SK-N-SH (cell line): ENCODE measurements at regions not wholly inside any gene's neighbourhood (a gene's known extent, or its start where the extent isn't known, plus 50 kb on each side); places are given as distances from the start of the nearest gene placed in this dataset.

Source experiments
- EP300 ChIP-seq, 2 experiments: IDR thresholded peaks; 2 replicates each; pipeline versions ENCODE4 v1.4.0 to v1.6.1; 2012; ENCODE audit warnings: borderline replicate concordance in 1 of 2, low read depth in 1 of 2, low read length in 1 of 2
- EZH2phosphoT487 ChIP-seq: fragments of 200-600 bp; sonication (generic); IDR thresholded peaks from 2 replicates; pipeline ENCODE4 v1.6.1; 2017; ENCODE audit warnings: low read depth, mixed run types, mild to moderate bottlenecking, antibody characterized with exemption, moderate library complexity, borderline replicate concordance
- FOSL2 ChIP-seq: IDR thresholded peaks from 2 replicates; pipeline ENCODE4 v1.4.0; 2012; ENCODE audit warnings: low read depth, mild to moderate bottlenecking, moderate library complexity, borderline replicate concordance
- FOXJ3 ChIP-seq: sonication (generic); formaldehyde crosslinking; IDR thresholded peaks from 2 replicates; pipeline ENCODE4 v1.5.1; 2020; ENCODE audit warnings: mild to moderate bottlenecking, missing genetic modification reagents
- FOXM1 ChIP-seq: IDR thresholded peaks from 2 replicates; pipeline ENCODE4 v1.4.0; 2012; ENCODE audit warnings: low read depth, mild to moderate bottlenecking
- GABPA ChIP-seq: IDR thresholded peaks from 2 replicates; pipeline ENCODE4 v1.4.0; 2012; ENCODE audit warnings: low read depth, mild to moderate bottlenecking
- IRF3 ChIP-seq: fragments of 150-350 bp; IDR thresholded peaks from 2 replicates; pipeline ENCODE4 v1.6.1; 2016; ENCODE audit warnings: mild to moderate bottlenecking, low read depth, low read length
- JUND ChIP-seq: IDR thresholded peaks from 2 replicates; pipeline ENCODE4 v1.4.0; 2012
- NRF1 ChIP-seq: IDR thresholded peaks from 2 replicates; pipeline ENCODE4 v1.6.1; 2012; ENCODE audit warnings: low read depth, mild to moderate bottlenecking, low read length
- POLR2AphosphoS5 ChIP-seq: IDR thresholded peaks from 2 replicates; pipeline ENCODE4 v1.6.1; 2012; ENCODE audit warnings: low read depth, low read length
- RAD21 ChIP-seq: IDR thresholded peaks from 2 replicates; pipeline ENCODE4 v1.6.1; 2012; ENCODE audit warnings: mild to moderate bottlenecking, low read length
- SIN3A ChIP-seq: IDR thresholded peaks from 2 replicates; pipeline ENCODE4 v1.6.1; 2012; ENCODE audit warnings: low read depth, mild to moderate bottlenecking, low read length, moderate library complexity, borderline replicate concordance
- TF ChIP-seq, protein P1 (sequence below): fragments of 200-600 bp; sonication (generic); IDR thresholded peaks from 2 replicates; pipeline ENCODE4 v1.6.1; 2017; ENCODE audit warnings: antibody characterized with exemption, mild to moderate bottlenecking, moderate library complexity
- TF ChIP-seq, protein P2 (sequence below): IDR thresholded peaks from 2 replicates; pipeline ENCODE4 v1.6.1; 2012; ENCODE audit warnings: mild to moderate bottlenecking, low read depth, low read length, moderate library complexity

GRCh38 chr10:124245191-124245590 is 151.8 kb upstream of the CHST15 start:
- TF ChIP-seq, protein P1, sequence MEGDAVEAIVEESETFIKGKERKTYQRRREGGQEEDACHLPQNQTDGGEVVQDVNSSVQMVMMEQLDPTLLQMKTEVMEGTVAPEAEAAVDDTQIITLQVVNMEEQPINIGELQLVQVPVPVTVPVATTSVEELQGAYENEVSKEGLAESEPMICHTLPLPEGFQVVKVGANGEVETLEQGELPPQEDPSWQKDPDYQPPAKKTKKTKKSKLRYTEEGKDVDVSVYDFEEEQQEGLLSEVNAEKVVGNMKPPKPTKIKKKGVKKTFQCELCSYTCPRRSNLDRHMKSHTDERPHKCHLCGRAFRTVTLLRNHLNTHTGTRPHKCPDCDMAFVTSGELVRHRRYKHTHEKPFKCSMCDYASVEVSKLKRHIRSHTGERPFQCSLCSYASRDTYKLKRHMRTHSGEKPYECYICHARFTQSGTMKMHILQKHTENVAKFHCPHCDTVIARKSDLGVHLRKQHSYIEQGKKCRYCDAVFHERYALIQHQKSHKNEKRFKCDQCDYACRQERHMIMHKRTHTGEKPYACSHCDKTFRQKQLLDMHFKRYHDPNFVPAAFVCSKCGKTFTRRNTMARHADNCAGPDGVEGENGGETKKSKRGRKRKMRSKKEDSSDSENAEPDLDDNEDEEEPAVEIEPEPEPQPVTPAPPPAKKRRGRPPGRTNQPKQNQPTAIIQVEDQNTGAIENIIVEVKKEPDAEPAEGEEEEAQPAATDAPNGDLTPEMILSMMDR = no peak
- TF ChIP-seq NRF1 = no peak
- no peak for TF ChIP-seq FOXM1
- no peak for TF ChIP-seq GABPA
- TF ChIP-seq, protein P2, sequence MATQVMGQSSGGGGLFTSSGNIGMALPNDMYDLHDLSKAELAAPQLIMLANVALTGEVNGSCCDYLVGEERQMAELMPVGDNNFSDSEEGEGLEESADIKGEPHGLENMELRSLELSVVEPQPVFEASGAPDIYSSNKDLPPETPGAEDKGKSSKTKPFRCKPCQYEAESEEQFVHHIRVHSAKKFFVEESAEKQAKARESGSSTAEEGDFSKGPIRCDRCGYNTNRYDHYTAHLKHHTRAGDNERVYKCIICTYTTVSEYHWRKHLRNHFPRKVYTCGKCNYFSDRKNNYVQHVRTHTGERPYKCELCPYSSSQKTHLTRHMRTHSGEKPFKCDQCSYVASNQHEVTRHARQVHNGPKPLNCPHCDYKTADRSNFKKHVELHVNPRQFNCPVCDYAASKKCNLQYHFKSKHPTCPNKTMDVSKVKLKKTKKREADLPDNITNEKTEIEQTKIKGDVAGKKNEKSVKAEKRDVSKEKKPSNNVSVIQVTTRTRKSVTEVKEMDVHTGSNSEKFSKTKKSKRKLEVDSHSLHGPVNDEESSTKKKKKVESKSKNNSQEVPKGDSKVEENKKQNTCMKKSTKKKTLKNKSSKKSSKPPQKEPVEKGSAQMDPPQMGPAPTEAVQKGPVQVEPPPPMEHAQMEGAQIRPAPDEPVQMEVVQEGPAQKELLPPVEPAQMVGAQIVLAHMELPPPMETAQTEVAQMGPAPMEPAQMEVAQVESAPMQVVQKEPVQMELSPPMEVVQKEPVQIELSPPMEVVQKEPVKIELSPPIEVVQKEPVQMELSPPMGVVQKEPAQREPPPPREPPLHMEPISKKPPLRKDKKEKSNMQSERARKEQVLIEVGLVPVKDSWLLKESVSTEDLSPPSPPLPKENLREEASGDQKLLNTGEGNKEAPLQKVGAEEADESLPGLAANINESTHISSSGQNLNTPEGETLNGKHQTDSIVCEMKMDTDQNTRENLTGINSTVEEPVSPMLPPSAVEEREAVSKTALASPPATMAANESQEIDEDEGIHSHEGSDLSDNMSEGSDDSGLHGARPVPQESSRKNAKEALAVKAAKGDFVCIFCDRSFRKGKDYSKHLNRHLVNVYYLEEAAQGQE = no peak
- no peak for TF ChIP-seq POLR2AphosphoS5
- no peak for TF ChIP-seq EZH2phosphoT487
- TF ChIP-seq FOSL2 = no peak
- no peak for TF ChIP-seq FOXJ3 (CRISPR knock-in tag)
- TF ChIP-seq JUND = no peak
- no peak for TF ChIP-seq SIN3A
- TF ChIP-seq RAD21 = no peak
- no peak for TF ChIP-seq IRF3
- TF ChIP-seq EP300 (IDR thresholded peaks at IDR 0.05; ENCODE audit: borderline replicate concordance in 1 of 2, low read depth in 1 of 2, low read length in 1 of 2) = no peak
